SH-SY5Y (cell line): ENCODE measurements at regions not wholly inside any gene's neighbourhood (a gene's known extent, or its start where the extent isn't known, plus 50 kb on each side); places are given as distances from the start of the nearest gene placed in this dataset.

Source experiments
- GATA2 ChIP-seq: IDR thresholded peaks from 2 replicates; pipeline ENCODE4 v1.6.1; 2011; ENCODE audit warnings: mild to moderate bottlenecking, low read depth, low read length
- GATA3 ChIP-seq: IDR thresholded peaks from 2 replicates; pipeline ENCODE4 v1.6.1; 2011; ENCODE audit warnings: low read depth, mild to moderate bottlenecking, low read length, moderate library complexity

GRCh38 chr2:129482626-129483025 lies 496.8 kb upstream of the RAB6C start:
- TF ChIP-seq GATA2: no peak
- TF ChIP-seq GATA3: no peak
